GM12865 (cell line): ENCODE measurements at regions not wholly inside any gene's neighbourhood (a gene's known extent, or its start where the extent isn't known, plus 50 kb on each side); places are given as distances from the start of the nearest gene placed in this dataset.

Source experiments
- DNase-seq: peaks from one replicate; pipeline ENCODE4 v3.0.0; 2010; ENCODE audit warnings: low read depth
- H3K4me3 ChIP-seq: 2 replicates; pipeline ENCODE4 v1.5.1; 2011; ENCODE audit warnings: mild to moderate bottlenecking, low read depth, low read length, control low read depth
- CTCF ChIP-seq: IDR thresholded peaks from 2 replicates; pipeline ENCODE4 v1.5.1; 2011; ENCODE audit warnings: low read length, control low read depth, low read depth, inconsistent platforms; ENCODE audit not compliant: insufficient read depth; ENCODE audit errors: missing control alignments

GRCh38 chr19:57037556-57037955, 82.2 kb upstream of the USP29 start:
- H3K4me3 ChIP-seq: no peak overlapping the region
- no peak for TF ChIP-seq CTCF
- DNase-seq: no peak

GRCh38 chr19:57047743-57048142, 72.0 kb upstream of the USP29 start:
- H3K4me3 ChIP-seq: no peak overlapping the region
- DNase-seq: no peak
- no peak for TF ChIP-seq CTCF

GRCh38 chr19:57050863-57051262, 68.9 kb upstream of the USP29 start:
- no peak for DNase-seq
- H3K4me3 ChIP-seq: no peak overlapping the region
- TF ChIP-seq CTCF: no peak

GRCh38 chr19:57052081-57052480, 67.7 kb upstream of the USP29 start:
- TF ChIP-seq CTCF: no peak
- no peak for DNase-seq
- H3K4me3 ChIP-seq: no peak overlapping the region

- H3K4me3 ChIP-seq: no peak overlapping the region
- no peak for TF ChIP-seq CTCF
- DNase-seq: no peak
Measured at GRCh38 chr19:57053401-57053800, 66.4 kb upstream of the USP29 start.

GRCh38 chr19:57055956-57056355, 63.8 kb upstream of the USP29 start:
- DNase-seq: no peak

More at GRCh38 chr19:57055956-57056355, 63.8 kb upstream of the USP29 start:
- no peak overlapping the region for H3K4me3 ChIP-seq
- TF ChIP-seq CTCF: no peak
